SK-N-SH (cell line): ENCODE measurements at regions not wholly inside any gene's neighbourhood (a gene's known extent, or its start where the extent isn't known, plus 50 kb on each side); places are given as distances from the start of the nearest gene placed in this dataset.

Source experiments
- CHD2 ChIP-seq: fragments of 150-350 bp; IDR thresholded peaks from 2 replicates; pipeline ENCODE4 v1.6.1; 2018; ENCODE audit warnings: low read length; ENCODE audit not compliant: partially characterized antibody
- ELF1 ChIP-seq: IDR thresholded peaks from 2 replicates; pipeline ENCODE4 v1.4.0; 2012
- EP300 ChIP-seq, 2 experiments: IDR thresholded peaks; 2 replicates each; pipeline versions ENCODE4 v1.4.0 to v1.6.1; 2012; ENCODE audit warnings: borderline replicate concordance in 1 of 2, low read depth in 1 of 2, low read length in 1 of 2
- EZH2phosphoT487 ChIP-seq: fragments of 200-600 bp; sonication (generic); IDR thresholded peaks from 2 replicates; pipeline ENCODE4 v1.6.1; 2017; ENCODE audit warnings: low read depth, mixed run types, mild to moderate bottlenecking, antibody characterized with exemption, moderate library complexity, borderline replicate concordance
- FOXM1 ChIP-seq: IDR thresholded peaks from 2 replicates; pipeline ENCODE4 v1.4.0; 2012; ENCODE audit warnings: low read depth, mild to moderate bottlenecking
- JUND ChIP-seq: IDR thresholded peaks from 2 replicates; pipeline ENCODE4 v1.4.0; 2012
- NRF1 ChIP-seq: IDR thresholded peaks from 2 replicates; pipeline ENCODE4 v1.6.1; 2012; ENCODE audit warnings: low read depth, mild to moderate bottlenecking, low read length
- POLR2AphosphoS5 ChIP-seq: IDR thresholded peaks from 2 replicates; pipeline ENCODE4 v1.6.1; 2012; ENCODE audit warnings: low read depth, low read length
- RAD21 ChIP-seq: IDR thresholded peaks from 2 replicates; pipeline ENCODE4 v1.6.1; 2012; ENCODE audit warnings: mild to moderate bottlenecking, low read length
- RXRA ChIP-seq: IDR thresholded peaks from 2 replicates; pipeline ENCODE4 v1.4.0; 2012; ENCODE audit warnings: low read depth, mild to moderate bottlenecking, borderline replicate concordance
- TF ChIP-seq, protein P1 (sequence below): fragments of 200-600 bp; sonication (generic); IDR thresholded peaks from 2 replicates; pipeline ENCODE4 v1.6.1; 2017; ENCODE audit warnings: antibody characterized with exemption, mild to moderate bottlenecking, moderate library complexity
- TF ChIP-seq, protein P2 (sequence below): IDR thresholded peaks from 2 replicates; pipeline ENCODE4 v1.4.0; 2012; ENCODE audit warnings: low read depth, borderline replicate concordance
- TF ChIP-seq, protein P3 (sequence below): IDR thresholded peaks from 2 replicates; pipeline ENCODE4 v1.4.0; 2012; ENCODE audit warnings: low read depth, borderline replicate concordance
- TF ChIP-seq, protein P4 (sequence below): IDR thresholded peaks from 2 replicates; pipeline ENCODE4 v1.4.0; 2012; ENCODE audit warnings: low read depth

DNA sequence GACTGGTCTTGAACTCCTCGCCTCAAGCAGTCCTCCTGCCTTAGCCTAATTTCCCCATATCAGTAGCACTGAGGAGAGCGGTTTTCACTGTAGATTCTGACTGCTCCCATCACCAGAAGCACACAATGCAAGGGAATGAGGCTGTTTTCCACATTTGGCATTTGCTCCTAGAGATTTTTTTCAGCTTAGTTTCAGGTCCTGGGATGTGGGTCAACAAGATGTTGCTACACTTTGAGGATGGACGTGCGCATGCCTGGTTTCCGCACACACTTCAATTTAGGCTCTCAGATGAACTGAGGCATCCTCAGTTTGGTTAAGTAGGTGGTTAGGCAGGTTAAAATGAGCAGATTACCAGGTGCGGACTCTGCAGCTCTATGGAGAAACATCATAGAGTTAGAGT is 287.1 kb upstream of the LYZL1 start:
- TF ChIP-seq EZH2phosphoT487, result no peak
- no peak for TF ChIP-seq POLR2AphosphoS5
- TF ChIP-seq, protein P1, sequence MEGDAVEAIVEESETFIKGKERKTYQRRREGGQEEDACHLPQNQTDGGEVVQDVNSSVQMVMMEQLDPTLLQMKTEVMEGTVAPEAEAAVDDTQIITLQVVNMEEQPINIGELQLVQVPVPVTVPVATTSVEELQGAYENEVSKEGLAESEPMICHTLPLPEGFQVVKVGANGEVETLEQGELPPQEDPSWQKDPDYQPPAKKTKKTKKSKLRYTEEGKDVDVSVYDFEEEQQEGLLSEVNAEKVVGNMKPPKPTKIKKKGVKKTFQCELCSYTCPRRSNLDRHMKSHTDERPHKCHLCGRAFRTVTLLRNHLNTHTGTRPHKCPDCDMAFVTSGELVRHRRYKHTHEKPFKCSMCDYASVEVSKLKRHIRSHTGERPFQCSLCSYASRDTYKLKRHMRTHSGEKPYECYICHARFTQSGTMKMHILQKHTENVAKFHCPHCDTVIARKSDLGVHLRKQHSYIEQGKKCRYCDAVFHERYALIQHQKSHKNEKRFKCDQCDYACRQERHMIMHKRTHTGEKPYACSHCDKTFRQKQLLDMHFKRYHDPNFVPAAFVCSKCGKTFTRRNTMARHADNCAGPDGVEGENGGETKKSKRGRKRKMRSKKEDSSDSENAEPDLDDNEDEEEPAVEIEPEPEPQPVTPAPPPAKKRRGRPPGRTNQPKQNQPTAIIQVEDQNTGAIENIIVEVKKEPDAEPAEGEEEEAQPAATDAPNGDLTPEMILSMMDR, result no peak
- TF ChIP-seq, protein P2, sequence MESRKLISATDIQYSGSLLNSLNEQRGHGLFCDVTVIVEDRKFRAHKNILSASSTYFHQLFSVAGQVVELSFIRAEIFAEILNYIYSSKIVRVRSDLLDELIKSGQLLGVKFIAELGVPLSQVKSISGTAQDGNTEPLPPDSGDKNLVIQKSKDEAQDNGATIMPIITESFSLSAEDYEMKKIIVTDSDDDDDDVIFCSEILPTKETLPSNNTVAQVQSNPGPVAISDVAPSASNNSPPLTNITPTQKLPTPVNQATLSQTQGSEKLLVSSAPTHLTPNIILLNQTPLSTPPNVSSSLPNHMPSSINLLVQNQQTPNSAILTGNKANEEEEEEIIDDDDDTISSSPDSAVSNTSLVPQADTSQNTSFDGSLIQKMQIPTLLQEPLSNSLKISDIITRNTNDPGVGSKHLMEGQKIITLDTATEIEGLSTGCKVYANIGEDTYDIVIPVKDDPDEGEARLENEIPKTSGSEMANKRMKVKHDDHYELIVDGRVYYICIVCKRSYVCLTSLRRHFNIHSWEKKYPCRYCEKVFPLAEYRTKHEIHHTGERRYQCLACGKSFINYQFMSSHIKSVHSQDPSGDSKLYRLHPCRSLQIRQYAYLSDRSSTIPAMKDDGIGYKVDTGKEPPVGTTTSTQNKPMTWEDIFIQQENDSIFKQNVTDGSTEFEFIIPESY, result no peak
- no peak for TF ChIP-seq EP300 (IDR thresholded peaks at IDR 0.05; ENCODE audit: borderline replicate concordance in 1 of 2, low read depth in 1 of 2, low read length in 1 of 2)
- TF ChIP-seq CHD2, result no peak
- TF ChIP-seq, protein P3, sequence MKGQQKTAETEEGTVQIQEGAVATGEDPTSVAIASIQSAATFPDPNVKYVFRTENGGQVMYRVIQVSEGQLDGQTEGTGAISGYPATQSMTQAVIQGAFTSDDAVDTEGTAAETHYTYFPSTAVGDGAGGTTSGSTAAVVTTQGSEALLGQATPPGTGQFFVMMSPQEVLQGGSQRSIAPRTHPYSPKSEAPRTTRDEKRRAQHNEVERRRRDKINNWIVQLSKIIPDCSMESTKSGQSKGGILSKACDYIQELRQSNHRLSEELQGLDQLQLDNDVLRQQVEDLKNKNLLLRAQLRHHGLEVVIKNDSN, result no peak
- TF ChIP-seq FOXM1, result no peak
- no peak for TF ChIP-seq NRF1
- TF ChIP-seq, protein P4, sequence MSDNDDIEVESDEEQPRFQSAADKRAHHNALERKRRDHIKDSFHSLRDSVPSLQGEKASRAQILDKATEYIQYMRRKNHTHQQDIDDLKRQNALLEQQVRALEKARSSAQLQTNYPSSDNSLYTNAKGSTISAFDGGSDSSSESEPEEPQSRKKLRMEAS, result no peak
- TF ChIP-seq JUND, result no peak
- TF ChIP-seq RAD21, result no peak
- TF ChIP-seq RXRA, result no peak
- TF ChIP-seq ELF1, result no peak
